ENCODE measurements at regions not wholly inside any gene's neighbourhood (a gene's known extent, or its start where the extent isn't known, plus 50 kb on each side); places are given as distances from the start of the nearest gene placed in this dataset.
"Not testable (repeated sequence)": the region's sequence is repeated elsewhere in the genome, so short reads cannot be mapped to it uniquely, and the experiment has no call there.

DNA sequence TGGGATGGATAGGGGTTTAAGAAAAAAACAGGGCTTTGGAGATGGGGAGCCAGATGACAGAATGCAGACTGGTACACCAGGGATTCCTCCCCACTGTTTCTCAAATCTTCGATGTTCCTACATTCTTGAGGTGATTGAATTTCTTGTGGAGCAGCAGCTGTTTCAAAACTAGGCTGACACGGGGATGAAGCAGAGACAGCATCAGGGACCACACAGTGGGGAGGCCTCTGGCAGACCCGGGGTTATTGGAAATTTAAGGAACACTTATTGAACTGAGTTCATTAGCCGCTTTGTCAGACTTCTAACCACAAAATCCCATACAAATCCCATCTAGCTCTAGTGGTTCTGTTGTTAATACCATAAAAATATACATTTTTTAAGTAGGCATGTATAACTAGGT is 621.4 kb upstream of the GBE1 start:
- no peak for DNase-seq

DNA sequence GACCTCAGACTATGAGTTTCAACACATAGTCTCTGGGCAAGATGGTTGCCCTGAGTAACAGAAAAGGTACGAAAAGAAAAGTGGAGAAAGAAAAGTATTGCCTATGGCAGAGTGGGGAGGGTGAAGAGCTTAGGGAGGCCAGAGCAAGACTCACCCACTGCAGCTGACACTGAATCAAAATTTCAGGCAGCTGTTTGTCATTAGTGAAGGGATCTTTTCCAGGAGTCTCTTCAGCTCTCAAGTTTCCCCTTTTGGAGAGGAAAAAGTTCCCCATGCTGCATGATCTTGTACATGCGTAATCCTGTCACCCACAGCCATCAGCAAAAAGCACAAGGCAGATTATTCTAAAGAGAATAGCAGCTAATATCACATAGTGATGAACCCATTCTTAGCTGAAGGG is 616.9 kb upstream of the GBE1 start:
- DNase-seq = no peak

DNA sequence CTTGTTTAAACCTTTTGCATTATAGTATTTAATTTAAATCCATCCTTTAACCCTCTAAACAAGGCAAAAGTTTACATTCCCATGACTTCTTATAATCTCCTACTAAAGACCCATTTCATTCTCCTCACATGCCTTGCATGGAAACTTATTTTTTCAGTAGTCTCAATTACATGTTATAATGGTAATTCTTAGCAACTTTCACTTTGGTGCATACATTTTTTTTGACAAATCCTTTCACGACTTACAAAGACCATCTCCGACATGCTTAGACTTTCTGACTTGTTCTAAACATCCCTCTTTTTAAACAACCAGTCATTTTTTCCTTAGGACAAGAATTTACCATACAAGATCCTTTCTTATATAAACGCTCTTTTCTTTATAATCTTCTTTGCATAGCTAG is 615.4 kb upstream of the GBE1 start:
- DNase-seq = no peak

DNA sequence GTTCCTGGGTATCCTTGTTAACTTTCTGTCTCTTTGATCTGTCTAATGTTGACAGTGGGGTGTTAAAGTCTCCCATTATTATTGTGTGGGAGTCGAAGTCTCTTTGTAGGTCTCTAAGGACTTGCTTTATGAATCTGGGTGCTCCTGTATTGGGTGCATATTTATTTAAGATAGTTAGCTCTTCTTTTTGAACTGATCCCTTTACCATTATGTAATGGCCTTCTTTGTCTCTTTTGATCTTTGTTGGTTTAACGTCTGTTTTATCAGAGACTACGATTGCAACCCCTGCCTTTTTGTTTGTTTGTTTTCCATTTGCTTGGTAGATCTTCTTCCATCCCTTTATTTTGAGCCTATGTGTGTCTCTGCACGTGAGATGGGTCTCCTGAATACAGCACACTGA is 612.4 kb upstream of the GBE1 start:
- not testable (repeated sequence) for DNase-seq

DNA sequence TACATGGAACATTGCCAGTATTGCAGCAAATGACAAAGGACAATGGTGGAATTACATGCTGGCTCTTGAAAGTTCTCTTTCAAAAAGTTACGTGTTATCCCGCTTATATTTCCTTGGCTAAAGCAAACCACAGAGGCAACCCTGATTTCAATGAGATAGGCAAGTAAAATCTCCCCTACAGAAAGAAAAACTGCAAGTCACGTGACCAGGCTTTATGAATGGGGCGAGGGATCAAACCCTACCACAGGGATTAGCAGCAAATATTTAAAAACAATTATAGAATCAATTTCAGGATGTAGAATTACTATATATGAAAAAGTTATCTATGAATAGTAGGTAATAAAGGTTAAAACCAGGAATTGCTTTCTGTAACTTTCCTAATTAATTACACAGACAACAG is 603.4 kb upstream of the GBE1 start:
- DNase-seq = no peak

DNA sequence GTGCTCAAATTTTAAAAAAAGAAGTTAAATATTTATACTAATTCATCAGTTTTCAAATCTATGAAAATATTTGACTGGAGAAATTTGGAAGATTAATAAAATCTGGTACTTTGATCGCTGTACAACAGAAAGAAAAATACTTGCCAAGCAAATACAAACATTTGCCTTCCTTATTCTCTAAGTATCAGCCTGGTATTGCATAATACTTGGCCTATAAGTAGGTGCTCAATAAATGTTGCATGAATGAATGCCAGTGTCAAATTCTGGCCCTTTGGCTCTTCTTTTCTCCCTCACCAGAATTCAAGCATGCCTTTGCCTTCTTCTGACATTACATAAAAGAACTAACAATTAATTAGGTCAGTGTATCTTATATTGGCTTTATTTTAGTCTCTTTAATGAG is 601.7 kb upstream of the GBE1 start:
- DNase-seq = no peak

DNA sequence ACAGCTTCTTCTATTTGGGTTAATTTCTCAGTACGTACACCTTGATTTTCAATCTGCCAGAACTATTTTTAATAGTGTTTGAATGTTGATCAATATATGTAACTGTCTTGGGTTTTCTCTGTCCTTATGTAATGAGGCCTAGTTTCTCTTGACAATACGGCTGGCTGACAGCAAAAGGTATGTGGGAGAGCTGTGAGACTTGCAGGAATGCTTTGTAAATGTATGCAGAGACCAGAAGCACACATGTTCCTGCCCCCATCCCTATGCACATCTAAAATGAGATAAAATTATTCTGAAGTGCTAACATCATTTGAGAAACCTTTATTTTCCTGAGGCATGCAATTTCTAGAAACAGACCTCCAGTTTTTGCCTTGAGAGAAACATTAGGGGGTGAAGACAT is 593.8 kb upstream of the GBE1 start:
- DNase-seq = no peak

DNA sequence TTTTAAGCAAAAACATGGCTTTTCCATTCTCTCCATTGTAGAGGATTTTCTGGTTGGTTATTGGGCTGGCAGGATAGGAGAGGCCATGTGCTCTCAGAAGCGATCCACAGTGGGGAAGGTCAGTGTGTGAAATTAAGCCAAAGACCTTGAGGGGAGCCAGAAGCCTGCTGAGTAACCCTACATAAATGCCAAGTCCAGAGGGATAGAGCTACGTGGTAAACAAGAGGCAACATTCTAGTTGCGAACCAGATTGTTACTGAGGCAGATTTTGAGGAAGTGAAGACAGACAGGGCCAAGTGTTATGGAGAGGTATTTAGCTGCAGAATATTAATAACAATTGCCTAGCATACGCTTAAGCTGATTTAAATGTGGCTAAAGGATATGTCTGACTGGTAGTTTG is 592.8 kb upstream of the GBE1 start:
- DNase-seq = no peak

DNA sequence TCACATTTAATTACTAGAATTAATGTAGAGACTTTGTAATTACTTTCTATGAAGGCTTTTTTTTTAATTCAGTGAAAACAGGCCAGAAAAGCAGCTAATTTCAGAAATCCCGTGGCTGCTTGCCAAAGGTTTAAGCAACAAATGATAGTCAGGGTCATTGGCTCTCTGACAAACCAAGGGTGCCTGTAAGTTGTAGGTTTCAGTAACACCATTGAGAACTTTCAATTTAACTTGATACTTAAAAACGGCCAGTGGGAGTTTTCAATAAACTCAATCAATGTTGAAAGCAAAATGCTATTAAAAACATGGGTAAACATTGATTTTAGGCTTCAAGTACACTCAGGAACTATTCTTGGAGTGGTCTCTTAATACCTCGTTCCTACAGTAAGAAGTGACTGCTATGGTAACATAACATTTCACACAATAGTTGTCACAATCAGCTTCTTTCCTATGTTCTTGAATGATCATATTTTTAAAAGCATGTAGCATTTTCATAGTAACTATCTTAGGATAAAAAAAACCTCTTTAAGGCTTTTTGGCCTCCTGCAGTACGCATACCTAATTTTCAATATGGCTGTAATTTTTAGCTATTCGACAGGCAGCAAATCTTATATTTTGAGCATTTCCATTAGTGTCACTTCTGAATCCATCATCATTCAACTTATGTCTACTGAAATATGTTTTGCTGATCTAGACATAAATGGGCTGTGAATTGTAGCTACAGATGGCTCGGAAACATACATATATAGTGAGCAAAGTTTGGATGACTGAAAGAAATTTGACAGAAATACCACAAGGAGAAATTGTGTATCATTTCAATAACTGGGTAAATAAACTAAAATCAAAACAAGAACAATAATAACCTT is 592.1 kb upstream of the GBE1 start:
- DNase-seq = no peak

DNA sequence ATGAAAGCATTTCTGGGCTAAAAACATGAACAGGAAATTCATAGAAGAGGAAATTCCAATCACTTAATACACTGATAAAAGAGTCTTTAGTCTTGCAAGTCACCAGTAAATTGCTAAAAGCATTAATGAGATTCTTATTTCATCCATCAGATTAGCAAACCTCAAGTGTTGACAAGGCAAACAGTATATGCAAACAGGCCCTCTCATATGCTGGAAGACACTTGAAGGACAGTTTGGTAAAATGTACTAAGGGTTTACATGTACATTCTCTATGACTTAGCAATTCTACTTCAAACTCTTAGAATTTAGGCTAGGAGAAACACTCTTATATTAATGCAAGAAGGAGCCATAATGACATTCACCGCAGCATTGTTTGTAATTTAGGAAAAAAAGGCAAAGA is 586.1 kb upstream of the GBE1 start:
- no peak for DNase-seq

DNA sequence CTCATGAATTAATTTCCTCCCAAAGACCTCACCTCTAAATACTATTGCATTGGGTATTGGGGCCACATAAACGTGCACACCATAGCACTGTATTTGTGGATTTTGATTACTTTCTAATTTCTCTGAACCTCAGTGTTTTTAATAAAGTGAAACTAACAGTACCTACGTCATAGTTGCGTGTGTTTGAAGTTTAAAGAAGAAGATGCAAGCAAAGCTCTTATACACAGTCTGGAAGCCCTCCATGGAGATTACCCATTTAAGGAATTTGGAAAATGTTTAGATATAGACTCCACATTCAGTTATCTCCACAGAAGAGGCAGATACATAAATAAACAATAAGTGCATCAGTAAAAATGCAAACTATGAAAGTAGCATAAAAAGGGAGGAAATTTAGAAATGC is 581.1 kb upstream of the GBE1 start:
- DNase-seq = no peak

DNA sequence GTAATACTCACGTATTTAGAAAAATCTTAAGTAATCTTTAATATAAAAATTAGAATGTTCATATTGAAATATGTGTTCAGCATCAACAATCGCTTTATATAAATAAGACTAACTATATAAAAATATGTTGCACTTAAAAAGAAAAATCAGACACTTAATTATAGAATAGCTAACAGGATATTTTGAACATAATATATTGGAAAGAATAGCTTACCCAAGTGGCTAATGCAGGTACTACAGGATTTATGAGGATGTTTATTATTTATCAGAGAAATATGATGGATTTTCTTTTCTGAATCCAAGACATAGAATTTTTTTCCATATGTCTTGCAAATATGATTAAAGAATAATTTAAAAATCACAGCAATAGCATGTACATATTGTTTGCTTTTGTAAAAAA is 567.9 kb upstream of the GBE1 start:
- DNase-seq = no peak

DNA sequence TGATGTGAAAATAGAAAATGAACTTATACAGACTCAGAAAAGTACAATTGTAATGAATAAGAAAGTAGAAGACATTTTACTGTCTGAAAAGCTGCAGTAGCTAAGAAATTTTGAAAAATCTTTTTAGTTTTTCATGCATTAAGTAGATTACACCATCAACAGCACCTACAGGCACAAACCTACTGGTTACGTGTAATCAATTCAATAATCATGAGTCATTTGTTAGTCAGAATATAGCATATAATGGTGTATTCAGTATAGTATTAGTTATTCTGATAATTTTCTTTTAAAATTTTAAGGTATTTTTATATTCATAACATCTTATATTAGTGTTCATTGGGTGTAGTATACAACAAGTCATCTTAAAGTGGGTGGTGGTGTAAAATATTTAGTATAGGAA is 550.5 kb upstream of the GBE1 start:
- DNase-seq = no peak

DNA sequence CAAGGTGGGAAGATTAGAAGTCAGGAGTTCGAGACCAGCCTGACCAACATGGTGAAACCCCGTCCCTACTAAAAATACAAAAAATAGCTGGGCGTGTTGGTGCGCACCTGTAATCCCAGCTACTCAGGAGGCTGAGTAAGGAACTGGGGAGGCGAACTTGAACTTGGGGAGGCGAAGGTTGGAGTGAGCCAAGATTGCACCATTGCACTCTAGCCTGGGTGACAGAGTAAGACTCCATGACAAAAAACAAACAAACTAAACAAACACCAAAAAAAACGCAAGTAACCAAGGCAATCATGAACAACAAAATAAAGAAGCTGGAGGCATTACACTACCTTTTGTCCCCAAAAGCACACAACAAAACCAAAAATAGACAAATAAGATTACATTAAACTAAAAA is 547.3 kb upstream of the GBE1 start:
- no peak for DNase-seq

DNA sequence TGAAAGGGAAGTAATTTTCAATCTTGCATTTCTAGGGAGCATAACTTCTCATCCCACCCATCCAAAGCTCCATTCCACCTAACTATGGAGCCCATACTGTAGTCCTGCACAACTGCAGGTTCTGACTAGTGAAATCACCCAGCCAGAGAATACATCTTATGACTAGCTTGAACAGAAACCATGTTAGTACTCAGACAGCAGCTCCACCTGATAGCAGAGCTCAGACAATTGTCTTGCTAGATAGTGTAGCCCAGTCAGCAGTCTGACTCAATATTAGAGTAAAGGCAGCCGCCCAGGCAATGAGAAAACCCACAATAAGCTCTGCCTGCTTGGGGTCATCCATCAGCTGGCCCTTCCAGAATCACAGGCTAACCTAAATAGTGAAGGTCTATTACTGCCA is 544.7 kb upstream of the GBE1 start:
- DNase-seq = no peak

DNA sequence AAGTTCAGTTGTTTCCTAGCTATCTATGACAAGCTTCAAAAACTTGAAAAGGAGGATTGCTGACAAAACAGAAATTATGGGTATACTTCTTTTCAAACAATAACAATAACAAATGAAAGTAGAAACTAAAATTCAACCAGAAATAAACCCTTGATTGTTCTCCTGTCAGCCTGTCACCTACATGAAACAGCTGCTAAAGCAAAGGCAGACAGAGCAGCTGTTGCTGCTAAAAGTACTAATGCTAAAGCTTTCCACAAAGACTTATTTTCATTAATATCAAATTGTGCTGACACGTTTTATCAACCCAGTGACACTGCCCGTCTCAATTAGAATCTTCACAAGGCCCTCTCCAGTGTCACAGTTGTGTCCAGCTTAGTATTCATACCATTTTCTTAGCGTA is 533.2 kb upstream of the GBE1 start:
- DNase-seq = no peak

DNA sequence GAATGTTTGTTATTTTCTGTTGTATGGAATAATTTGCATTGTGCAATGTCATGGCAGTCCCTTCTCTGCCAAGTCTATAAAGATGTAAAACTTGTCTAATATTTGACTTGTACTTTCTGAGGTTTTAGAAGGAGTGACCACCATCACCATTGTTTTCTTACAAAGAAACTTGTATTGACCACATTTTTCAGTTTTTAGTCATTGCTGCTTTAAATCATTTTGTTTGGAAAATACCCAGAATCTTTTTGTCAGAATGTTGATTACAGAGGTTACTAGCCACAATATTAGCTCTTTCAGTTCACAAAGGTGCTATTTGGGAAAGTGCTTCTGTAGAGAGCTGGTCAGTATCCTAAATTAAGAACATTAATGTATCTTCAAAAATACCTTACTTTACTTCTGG is 532.4 kb upstream of the GBE1 start:
- DNase-seq = no peak

DNA sequence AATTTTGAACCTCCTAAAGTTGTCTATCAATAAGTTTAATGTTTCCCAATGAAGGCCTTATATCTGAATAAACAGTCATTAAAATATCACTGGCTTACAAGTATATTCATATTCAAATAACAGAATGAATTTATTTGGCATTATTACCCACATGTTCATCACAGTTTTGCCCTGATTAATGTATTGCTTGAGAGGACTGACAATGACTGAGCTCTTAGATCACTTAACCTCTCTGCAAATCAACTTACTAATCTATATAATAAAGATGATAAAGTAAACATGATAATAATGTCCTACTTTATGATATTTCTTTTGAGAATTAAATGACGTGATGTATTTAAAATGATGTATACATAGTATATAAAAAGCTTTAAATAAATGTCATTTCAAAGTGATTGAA is 532.0 kb upstream of the GBE1 start:
- DNase-seq = no peak

DNA sequence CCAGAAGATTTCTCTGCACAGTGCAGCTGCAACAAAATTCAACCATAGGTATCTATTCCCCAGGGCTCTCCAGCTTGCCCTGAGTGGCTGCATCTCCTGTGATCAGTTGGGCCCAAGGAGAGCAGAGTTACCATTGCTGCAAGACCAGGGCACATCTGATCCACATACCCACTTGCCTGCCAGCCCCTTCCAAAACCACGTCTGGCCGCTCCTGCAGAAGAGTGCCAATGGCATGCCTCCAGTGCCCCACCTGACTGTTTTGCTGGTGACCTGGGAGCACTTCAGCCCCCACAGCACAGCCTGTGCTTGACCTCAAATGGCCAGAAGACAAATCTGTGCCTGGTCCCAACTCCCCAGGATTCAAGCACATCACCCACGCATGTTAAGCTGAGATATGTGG is 526.1 kb upstream of the GBE1 start:
- no peak for DNase-seq

DNA sequence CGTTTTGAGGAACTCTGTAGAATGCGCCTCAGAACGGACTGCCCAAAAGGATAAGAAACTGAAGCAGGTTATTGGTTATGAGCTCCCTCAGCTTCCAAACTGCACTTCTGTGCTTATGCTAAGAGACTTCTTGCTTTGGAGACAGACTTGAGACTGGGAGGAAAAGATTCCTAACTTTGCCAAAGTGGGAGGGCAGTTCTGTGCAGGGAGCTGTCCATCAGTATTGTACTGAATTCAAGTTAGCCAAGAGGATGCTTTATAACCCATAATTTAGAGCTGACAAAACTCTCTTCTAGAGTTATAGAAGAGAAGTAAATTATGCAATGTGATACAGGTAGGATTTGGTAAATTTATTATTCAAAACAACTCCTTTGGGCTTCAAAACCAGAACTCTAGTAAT is 519.8 kb upstream of the GBE1 start:
- DNase-seq = no peak

DNA sequence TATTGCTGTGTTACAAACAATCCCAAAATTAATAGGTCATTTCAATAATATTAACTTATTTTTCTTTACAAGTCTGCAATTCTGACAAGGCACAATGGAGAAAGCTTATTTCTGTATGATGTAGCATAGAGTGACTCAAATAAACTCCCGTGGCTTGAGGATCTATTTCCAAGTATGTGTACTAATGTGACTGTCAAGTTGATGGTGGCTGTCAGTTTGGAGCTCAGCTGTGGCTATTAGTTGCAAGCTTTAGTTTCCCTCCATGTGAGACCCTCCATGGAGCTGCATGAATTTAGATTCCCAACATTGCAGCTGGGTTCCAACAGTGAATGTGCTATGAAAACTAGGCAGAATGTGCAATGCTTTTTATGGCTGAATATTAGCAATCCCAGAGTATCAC is 515.5 kb upstream of the GBE1 start:
- no peak for DNase-seq

DNA sequence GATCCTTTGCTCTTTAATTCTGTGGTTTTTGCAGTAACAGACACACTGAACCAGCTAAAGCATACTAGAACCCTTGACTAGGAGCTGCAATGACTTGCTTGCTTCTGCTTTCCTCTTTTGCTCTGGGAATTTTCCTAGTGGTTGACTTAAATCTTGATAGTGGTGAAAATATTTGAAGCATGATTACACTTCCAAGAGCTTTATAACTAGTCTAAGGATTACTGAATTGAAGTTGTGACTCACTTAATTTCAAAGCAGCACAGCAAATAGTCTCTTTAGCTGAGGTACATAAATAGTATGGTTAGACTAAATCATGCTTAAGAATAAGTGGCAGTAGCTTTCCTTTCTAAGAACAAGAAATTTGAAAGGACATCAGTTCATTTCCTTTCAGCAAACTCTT is 513.5 kb upstream of the GBE1 start:
- no peak for DNase-seq

DNA sequence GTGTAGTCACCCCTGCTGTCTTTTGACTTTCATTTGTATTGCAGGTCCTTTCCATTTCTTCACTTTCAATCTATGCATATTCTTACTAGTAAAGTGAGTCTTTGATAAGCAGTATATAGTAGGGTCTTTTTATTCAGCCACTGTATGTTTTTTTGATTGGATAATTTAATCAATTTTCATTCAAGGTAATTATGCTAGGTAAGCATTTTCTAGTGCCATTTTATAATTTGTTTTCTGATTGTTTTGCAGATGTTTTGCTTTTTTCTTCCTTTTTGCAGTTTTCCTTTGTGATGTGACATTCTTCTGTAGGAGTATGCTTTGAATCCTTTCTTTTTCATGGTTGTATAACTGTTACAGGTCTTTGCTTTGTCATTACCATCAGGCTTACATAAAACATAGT is 504.3 kb upstream of the GBE1 start:
- DNase-seq = no peak

DNA sequence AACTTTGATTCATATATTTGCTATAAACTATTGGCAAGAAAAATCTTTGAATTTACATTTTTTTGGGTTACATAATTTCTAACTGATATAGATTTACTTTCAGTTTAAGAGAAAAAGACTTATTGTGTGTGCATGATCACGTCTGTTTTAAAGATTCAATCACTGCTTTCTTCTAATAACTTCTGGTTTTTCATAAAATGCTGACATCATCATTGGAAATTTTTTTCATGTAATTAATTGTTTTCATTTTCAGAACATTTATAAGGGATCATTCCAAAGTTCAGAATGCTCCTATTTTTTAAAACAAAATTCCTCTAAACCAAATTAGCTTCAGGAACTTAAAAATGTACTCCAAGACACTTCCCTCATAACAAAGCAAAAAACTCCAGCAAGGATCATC is 500.7 kb upstream of the GBE1 start:
- DNase-seq = no peak

DNA sequence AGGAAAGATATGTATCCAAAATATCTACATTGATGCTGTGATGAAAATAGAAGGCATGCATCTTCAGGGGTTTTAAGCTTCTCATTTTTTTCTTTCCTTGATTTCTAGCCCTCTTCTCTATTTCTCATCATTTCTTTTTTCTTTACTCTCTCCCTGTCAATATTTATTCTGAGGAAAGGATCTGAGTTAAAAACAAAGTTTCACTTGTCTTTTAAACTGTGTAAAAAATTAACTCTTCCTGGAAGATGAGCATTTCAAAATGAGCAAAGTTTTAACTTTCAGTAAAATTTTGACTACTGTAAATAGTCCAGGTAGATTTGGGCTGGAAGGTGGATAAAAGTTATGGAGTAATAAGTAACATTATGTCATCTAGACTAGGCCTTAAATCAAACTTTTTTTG is 500.2 kb upstream of the GBE1 start:
- no peak for DNase-seq

DNA sequence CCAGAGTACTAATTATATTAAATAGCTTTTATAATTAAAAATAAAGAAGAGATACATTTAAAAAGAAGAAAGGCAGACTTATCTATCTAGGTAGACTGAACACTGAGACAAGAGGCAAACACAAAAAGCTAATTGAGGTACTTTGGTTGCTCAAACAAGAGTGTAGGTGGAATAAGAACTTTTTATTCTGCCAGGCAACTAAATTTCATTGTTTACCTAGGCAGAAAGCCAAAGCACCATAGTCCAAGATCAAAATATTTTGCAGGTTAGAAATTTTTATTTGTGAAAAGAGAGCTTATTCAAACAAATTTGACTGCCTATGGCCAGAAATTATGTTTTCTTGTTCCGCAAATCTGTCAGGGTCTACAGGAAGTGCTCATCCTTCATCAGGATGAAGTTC is 499.6 kb upstream of the GBE1 start:
- DNase-seq = no peak

Data from midbrain (tissue), 1 donor.